ENCODE measurements at regions not wholly inside any gene's neighbourhood (a gene's known extent, or its start where the extent isn't known, plus 50 kb on each side); places are given as distances from the start of the nearest gene placed in this dataset.
"Not testable (repeated sequence)": the region's sequence is repeated elsewhere in the genome, so short reads cannot be mapped to it uniquely, and the experiment has no call there.

- H3K4me3 ChIP-seq (ENCODE audit: low read length in 2 of 2); H3K4me1 ChIP-seq (ENCODE audit: control insufficient read depth in 2 of 2, insufficient read depth in 2 of 2, low read length in 2 of 2); H3K9me3 ChIP-seq (ENCODE audit: control insufficient read depth in 2 of 2, low read length in 2 of 2); H3K9ac ChIP-seq (ENCODE audit: low read depth in 1 of 2, low read length in 2 of 2); H3K36me3 ChIP-seq (ENCODE audit: control insufficient read depth in 2 of 2, insufficient read depth in 2 of 2, low read length in 2 of 2); H3K27ac ChIP-seq (ENCODE audit: low read depth in 2 of 2, low read length in 2 of 2); H3K27me3 ChIP-seq (ENCODE audit: control insufficient read depth in 2 of 2, insufficient read depth in 2 of 2, low read length in 2 of 2): not testable (repeated sequence)
Measured at GRCh38 chr13:24992946-24993345, 103.0 kb upstream of the PABPC3 start.

GRCh38 chr13:24995225-24995804 is 100.6 kb upstream of the PABPC3 start:
- Histone ChIP-seq H3K9ac (ENCODE audit: low read depth in 1 of 2, low read length in 2 of 2) (no peak overlapping the region), H3K4me3 (ENCODE audit: low read length in 2 of 2) (no peak overlapping the region), H3K4me1 (ENCODE audit: control insufficient read depth in 2 of 2, insufficient read depth in 2 of 2, low read length in 2 of 2) (no peaks in the 10 kb centered on the region), H3K36me3 (ENCODE audit: control insufficient read depth in 2 of 2, insufficient read depth in 2 of 2, low read length in 2 of 2) (no peaks in the 10 kb centered on the region), H3K27me3 (ENCODE audit: control insufficient read depth in 2 of 2, insufficient read depth in 2 of 2, low read length in 2 of 2) (peaks cover 0 to 9% of the 10 kb centered on the region in 2 donors), H3K27ac (ENCODE audit: low read depth in 2 of 2, low read length in 2 of 2) (no peak overlapping the region), H3K9me3 (ENCODE audit: control insufficient read depth in 2 of 2, low read length in 2 of 2) (no peaks in the 10 kb centered on the region)

- Histone ChIP-seq H3K27me3 (ENCODE audit: control insufficient read depth in 2 of 2, insufficient read depth in 2 of 2, low read length in 2 of 2) (peaks cover 6 to 7% of the 10 kb centered on the region in 2 donors), H3K9ac (ENCODE audit: low read depth in 1 of 2, low read length in 2 of 2) (no peak overlapping the region), H3K4me1 (ENCODE audit: control insufficient read depth in 2 of 2, insufficient read depth in 2 of 2, low read length in 2 of 2) (no peaks in the 10 kb centered on the region), H3K4me3 (ENCODE audit: low read length in 2 of 2) (no peak overlapping the region), H3K27ac (ENCODE audit: low read depth in 2 of 2, low read length in 2 of 2) (no peak overlapping the region), H3K9me3 (ENCODE audit: control insufficient read depth in 2 of 2, low read length in 2 of 2) (no peaks in the 10 kb centered on the region), H3K36me3 (ENCODE audit: control insufficient read depth in 2 of 2, insufficient read depth in 2 of 2, low read length in 2 of 2) (no peaks in the 10 kb centered on the region)
Measured at GRCh38 chr13:24997367-24997967, 98.5 kb upstream of the PABPC3 start.

GRCh38 chr13:24998433-24998832 is 97.5 kb upstream of the PABPC3 start:
- no peak overlapping the region for H3K27ac ChIP-seq (ENCODE audit: low read depth in 2 of 2, low read length in 2 of 2)
- H3K27me3 ChIP-seq (ENCODE audit: control insufficient read depth in 2 of 2, insufficient read depth in 2 of 2, low read length in 2 of 2), result peaks cover 6 to 7% of the 10 kb centered on the region in 2 donors
- H3K4me3 ChIP-seq (ENCODE audit: low read length in 2 of 2), result no peak overlapping the region
- H3K4me1 ChIP-seq (ENCODE audit: control insufficient read depth in 2 of 2, insufficient read depth in 2 of 2, low read length in 2 of 2), result no peaks in the 10 kb centered on the region
- H3K36me3 ChIP-seq (ENCODE audit: control insufficient read depth in 2 of 2, insufficient read depth in 2 of 2, low read length in 2 of 2), result no peaks in the 10 kb centered on the region
- H3K9ac ChIP-seq (ENCODE audit: low read depth in 1 of 2, low read length in 2 of 2), result no peak overlapping the region
- no peaks in the 10 kb centered on the region for H3K9me3 ChIP-seq (ENCODE audit: control insufficient read depth in 2 of 2, low read length in 2 of 2)

- Histone ChIP-seq H3K27me3 (ENCODE audit: control insufficient read depth in 2 of 2, insufficient read depth in 2 of 2, low read length in 2 of 2) (peaks cover 3 to 7% of the 10 kb centered on the region in 2 donors), H3K4me1 (ENCODE audit: control insufficient read depth in 2 of 2, insufficient read depth in 2 of 2, low read length in 2 of 2) (no peaks in the 10 kb centered on the region), H3K36me3 (ENCODE audit: control insufficient read depth in 2 of 2, insufficient read depth in 2 of 2, low read length in 2 of 2) (no peaks in the 10 kb centered on the region), H3K9me3 (ENCODE audit: control insufficient read depth in 2 of 2, low read length in 2 of 2) (no peaks in the 10 kb centered on the region), H3K4me3 (ENCODE audit: low read length in 2 of 2) (no peak overlapping the region), H3K27ac (ENCODE audit: low read depth in 2 of 2, low read length in 2 of 2) (no peak overlapping the region), H3K9ac (ENCODE audit: low read depth in 1 of 2, low read length in 2 of 2) (no peak overlapping the region)
Measured at GRCh38 chr13:25001476-25002206, 94.3 kb upstream of the PABPC3 start.

GRCh38 chr13:25002311-25002710 is 93.6 kb upstream of the PABPC3 start:
- H3K9ac ChIP-seq (ENCODE audit: low read depth in 1 of 2, low read length in 2 of 2); H3K27me3 ChIP-seq (ENCODE audit: control insufficient read depth in 2 of 2, insufficient read depth in 2 of 2, low read length in 2 of 2); H3K36me3 ChIP-seq (ENCODE audit: control insufficient read depth in 2 of 2, insufficient read depth in 2 of 2, low read length in 2 of 2); H3K27ac ChIP-seq (ENCODE audit: low read depth in 2 of 2, low read length in 2 of 2); H3K9me3 ChIP-seq (ENCODE audit: control insufficient read depth in 2 of 2, low read length in 2 of 2); H3K4me1 ChIP-seq (ENCODE audit: control insufficient read depth in 2 of 2, insufficient read depth in 2 of 2, low read length in 2 of 2); H3K4me3 ChIP-seq (ENCODE audit: low read length in 2 of 2): not testable (repeated sequence)

- H3K4me1 ChIP-seq (ENCODE audit: control insufficient read depth in 2 of 2, insufficient read depth in 2 of 2, low read length in 2 of 2); H3K27me3 ChIP-seq (ENCODE audit: control insufficient read depth in 2 of 2, insufficient read depth in 2 of 2, low read length in 2 of 2); H3K9me3 ChIP-seq (ENCODE audit: control insufficient read depth in 2 of 2, low read length in 2 of 2); H3K27ac ChIP-seq (ENCODE audit: low read depth in 2 of 2, low read length in 2 of 2); H3K9ac ChIP-seq (ENCODE audit: low read depth in 1 of 2, low read length in 2 of 2); H3K36me3 ChIP-seq (ENCODE audit: control insufficient read depth in 2 of 2, insufficient read depth in 2 of 2, low read length in 2 of 2); H3K4me3 ChIP-seq (ENCODE audit: low read length in 2 of 2): not testable (repeated sequence)
Measured at GRCh38 chr13:25004489-25004888, 91.4 kb upstream of the PABPC3 start.

- H3K9me3 ChIP-seq (ENCODE audit: control insufficient read depth in 2 of 2, low read length in 2 of 2); H3K4me1 ChIP-seq (ENCODE audit: control insufficient read depth in 2 of 2, insufficient read depth in 2 of 2, low read length in 2 of 2); H3K9ac ChIP-seq (ENCODE audit: low read depth in 1 of 2, low read length in 2 of 2); H3K36me3 ChIP-seq (ENCODE audit: control insufficient read depth in 2 of 2, insufficient read depth in 2 of 2, low read length in 2 of 2); H3K27me3 ChIP-seq (ENCODE audit: control insufficient read depth in 2 of 2, insufficient read depth in 2 of 2, low read length in 2 of 2); H3K27ac ChIP-seq (ENCODE audit: low read depth in 2 of 2, low read length in 2 of 2); H3K4me3 ChIP-seq (ENCODE audit: low read length in 2 of 2): not testable (repeated sequence)
Measured at GRCh38 chr13:25005050-25005497, 90.9 kb upstream of the PABPC3 start.

GRCh38 chr13:25007389-25007788 is 88.5 kb upstream of the PABPC3 start:
- not testable (repeated sequence) for H3K4me3 ChIP-seq (ENCODE audit: low read length in 2 of 2); H3K9ac ChIP-seq (ENCODE audit: low read depth in 1 of 2, low read length in 2 of 2); H3K27me3 ChIP-seq (ENCODE audit: control insufficient read depth in 2 of 2, insufficient read depth in 2 of 2, low read length in 2 of 2); H3K4me1 ChIP-seq (ENCODE audit: control insufficient read depth in 2 of 2, insufficient read depth in 2 of 2, low read length in 2 of 2); H3K9me3 ChIP-seq (ENCODE audit: control insufficient read depth in 2 of 2, low read length in 2 of 2); H3K36me3 ChIP-seq (ENCODE audit: control insufficient read depth in 2 of 2, insufficient read depth in 2 of 2, low read length in 2 of 2); H3K27ac ChIP-seq (ENCODE audit: low read depth in 2 of 2, low read length in 2 of 2)

- not testable (repeated sequence) for H3K4me3 ChIP-seq (ENCODE audit: low read length in 2 of 2); H3K36me3 ChIP-seq (ENCODE audit: control insufficient read depth in 2 of 2, insufficient read depth in 2 of 2, low read length in 2 of 2); H3K27me3 ChIP-seq (ENCODE audit: control insufficient read depth in 2 of 2, insufficient read depth in 2 of 2, low read length in 2 of 2)
Measured at GRCh38 chr13:25014398-25014973, 81.5 kb upstream of the PABPC3 start.

More at GRCh38 chr13:25014398-25014973, 81.5 kb upstream of the PABPC3 start:
- not testable (repeated sequence) for H3K9ac ChIP-seq (ENCODE audit: low read depth in 1 of 2, low read length in 2 of 2); H3K27ac ChIP-seq (ENCODE audit: low read depth in 2 of 2, low read length in 2 of 2); H3K4me1 ChIP-seq (ENCODE audit: control insufficient read depth in 2 of 2, insufficient read depth in 2 of 2, low read length in 2 of 2); H3K9me3 ChIP-seq (ENCODE audit: control insufficient read depth in 2 of 2, low read length in 2 of 2)
